Keratinocyte (primary cell): ENCODE measurements at regions not wholly inside any gene's neighbourhood (a gene's known extent, or its start where the extent isn't known, plus 50 kb on each side); places are given as distances from the start of the nearest gene placed in this dataset.

Experiments used
- DNase-seq: peaks from one replicate; pipeline ENCODE4 v3.0.0-alpha.2; 2011; ENCODE audit warnings: low read depth, missing footprints, low spot score
- FAIRE-seq: peaks from 2 replicates; lab custom pipeline; 2011; peaks lifted over from hg19 to GRCh38; lab: Jason Lieb, UNC
- H2AFZ ChIP-seq: 2 replicates; pipeline ENCODE4 v1.6.0; 2012; ENCODE audit warnings: low read length, control low read depth, inconsistent platforms; ENCODE audit not compliant: control insufficient read depth
- H3K27ac ChIP-seq: 2 replicates; pipeline ENCODE4 v1.5.1; 2011; ENCODE audit warnings: low read length; ENCODE audit not compliant: control insufficient read depth, insufficient read depth
- H3K27me3 ChIP-seq: 3 replicates; pipeline ENCODE4 v1.6.0; 2011; ENCODE audit warnings: low read length; ENCODE audit not compliant: control insufficient read depth, insufficient read depth; ENCODE audit errors: extremely low read depth
- H3K36me3 ChIP-seq, 2 experiments: 2 replicates in 1 of 2; 3 replicates in 1 of 2; pipeline ENCODE4 v1.5.1; 2011; ENCODE audit warnings: low read length in 2 of 2, mild to moderate bottlenecking in 1 of 2; ENCODE audit not compliant: control insufficient read depth in 2 of 2, insufficient read depth in 2 of 2; ENCODE audit errors: extremely low read depth in 1 of 2
- H3K4me1 ChIP-seq: 3 replicates; pipeline ENCODE4 v1.5.1; 2011; ENCODE audit warnings: low read length; ENCODE audit not compliant: control insufficient read depth, insufficient read depth; ENCODE audit errors: extremely low read depth
- H3K4me2 ChIP-seq: 3 replicates; pipeline ENCODE4 v1.6.0; 2011; ENCODE audit warnings: low read depth, low read length; ENCODE audit not compliant: control insufficient read depth, insufficient read depth; ENCODE audit errors: extremely low read depth
- H3K4me3 ChIP-seq, 3 experiments: fragments of 200-600 bp in 1 of 3; sonication (generic) in 1 of 3; 2 replicates in 2 of 3; 3 replicates in 1 of 3; pipeline ENCODE4 v1.5.1; 2011 to 2016; ENCODE audit warnings: low read length in 3 of 3, mild to moderate bottlenecking in 3 of 3, control low read depth in 2 of 3, inconsistent platforms in 1 of 3, low read depth in 1 of 3, mixed read lengths in 1 of 3, mixed run types in 1 of 3, moderate library complexity in 1 of 3; ENCODE audit not compliant: control insufficient read depth in 2 of 3, insufficient read depth in 2 of 3; ENCODE audit errors: extremely low read depth in 1 of 3
- H3K79me2 ChIP-seq: 2 replicates; pipeline ENCODE4 v1.6.0; 2012; ENCODE audit warnings: low read length; ENCODE audit not compliant: control insufficient read depth, insufficient read depth
- H3K9ac ChIP-seq: 3 replicates; pipeline ENCODE4 v1.6.0; 2011; ENCODE audit warnings: low read length; ENCODE audit not compliant: control insufficient read depth, insufficient read depth; ENCODE audit errors: extremely low read depth
- H3K9me1 ChIP-seq: 3 replicates; pipeline ENCODE4 v1.6.0; 2011; ENCODE audit warnings: low read length; ENCODE audit not compliant: control insufficient read depth, insufficient read depth; ENCODE audit errors: extremely low read depth
- H3K9me3 ChIP-seq: 2 replicates; pipeline ENCODE4 v1.5.1; 2012; ENCODE audit warnings: low read depth, low read length; ENCODE audit not compliant: control insufficient read depth
- H4K20me1 ChIP-seq: 3 replicates; pipeline ENCODE4 v1.6.0; 2011; ENCODE audit warnings: low read length; ENCODE audit not compliant: control insufficient read depth, insufficient read depth; ENCODE audit errors: extremely low read depth
- CTCF ChIP-seq, 3 experiments: IDR thresholded peaks in 1 of 3; conservative IDR thresholded peaks in 1 of 3; optimal IDR thresholded peaks in 1 of 3; 2 replicates in 2 of 3; 3 replicates in 1 of 3; pipeline versions ENCODE3 to v1.5.1; 2011; ENCODE audit warnings: low read length in 3 of 3, mild to moderate bottlenecking in 3 of 3, moderate library complexity in 2 of 3, control low read depth in 1 of 3, inconsistent platforms in 1 of 3; ENCODE audit not compliant: insufficient read depth in 2 of 3; ENCODE audit errors: extremely low read depth in 1 of 3
- EZH2 ChIP-seq: IDR thresholded peaks from one replicate; pipeline ENCODE4 v1.6.1; 2012; ENCODE audit warnings: inconsistent platforms, mild to moderate bottlenecking, low read length, moderate library complexity
- dilution Hi-C: fragments of 300-500 bp; cut with MboI; formaldehyde crosslinking; loops from one replicate; pipeline ENCODE4 v1.7.0; 2020; ENCODE audit warnings: low sequenced_read_pairs; ENCODE audit not compliant: extremely low pct_ligation_motif_present

DNA sequence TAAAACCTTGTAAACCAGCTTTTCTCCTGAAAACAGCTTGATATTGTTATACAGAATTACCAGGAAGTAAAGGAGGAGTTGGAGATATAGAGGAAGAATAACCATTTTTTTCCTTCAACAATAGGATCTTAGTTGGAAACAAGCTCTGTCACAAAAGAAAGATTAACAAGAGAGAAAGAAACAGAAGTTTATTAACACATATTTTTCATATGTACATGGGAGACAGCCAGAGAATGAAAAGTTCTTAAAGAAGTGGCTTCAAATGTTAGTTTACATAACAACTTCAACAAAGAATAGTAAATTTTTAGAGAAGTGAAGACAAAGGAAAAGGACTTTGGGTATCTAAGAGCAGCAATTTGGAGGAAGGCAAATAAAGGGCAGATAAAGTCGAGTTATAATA is 94.9 kb upstream of the ANKRD50 start:
- Histone ChIP-seq H3K9ac (no peak overlapping the region), H3K4me2 (no peak overlapping the region), H2AFZ (no peak overlapping the region), H3K4me3 (no peak overlapping the region), H3K79me2 (no peaks in the 10 kb centered on the region), H3K4me1 (peaks cover 23% of the 10 kb centered on the region), H3K27ac (no peak overlapping the region), H3K9me3 (no peaks in the 10 kb centered on the region), H3K36me3 (no peaks in the 10 kb centered on the region), H3K27me3 (no peaks in the 10 kb centered on the region), H3K9me1 (no peaks in the 10 kb centered on the region), H4K20me1 (no peaks in the 10 kb centered on the region)
- FAIRE-seq: no peak
- TF ChIP-seq EZH2 (no peak), CTCF (optimal IDR thresholded peaks at IDR 0.05 in 1 of 3, IDR thresholded peaks at IDR 0.05 in 1 of 3, conservative IDR thresholded peaks at IDR 0.05 in 1 of 3; ENCODE audit: extremely low read depth in 1 of 3, insufficient read depth in 2 of 3, low read length in 3 of 3) (no peak)
- dilution Hi-C loops: no loop called here
- no peak for DNase-seq

- Histone ChIP-seq H3K27me3 (no peaks in the 10 kb centered on the region), H3K4me1 (peaks cover 23% of the 10 kb centered on the region), H4K20me1 (no peaks in the 10 kb centered on the region), H3K4me2 (no peak overlapping the region), H3K79me2 (no peaks in the 10 kb centered on the region), H3K9me3 (no peaks in the 10 kb centered on the region), H3K9me1 (no peaks in the 10 kb centered on the region), H2AFZ (no peak overlapping the region), H3K36me3 (no peaks in the 10 kb centered on the region), H3K4me3 (no peak overlapping the region), H3K9ac (no peak overlapping the region), H3K27ac (no peak overlapping the region)
- DNase-seq (peak; percentile 4), FAIRE-seq (no peak)
- dilution Hi-C loops: no loop called here
- TF ChIP-seq EZH2 (no peak), CTCF (optimal IDR thresholded peaks at IDR 0.05 in 1 of 3, IDR thresholded peaks at IDR 0.05 in 1 of 3, conservative IDR thresholded peaks at IDR 0.05 in 1 of 3; ENCODE audit: extremely low read depth in 1 of 3, insufficient read depth in 2 of 3, low read length in 3 of 3) (no peak)
Observed at GRCh38 chr4:124806403-124806802, 93.9 kb upstream of the ANKRD50 start.
